DOHH2 (cell line): ENCODE measurements at regions not wholly inside any gene's neighbourhood (a gene's known extent, or its start where the extent isn't known, plus 50 kb on each side); places are given as distances from the start of the nearest gene placed in this dataset.

Source experiments
- H3F3A ChIP-seq: fragments of 200-600 bp; sonication (generic), shearing (Covaris generic); 2 replicates; pipeline ENCODE4 v1.6.0; 2016; ENCODE audit warnings: antibody characterized with exemption, mild to moderate bottlenecking; ENCODE audit not compliant: control insufficient read depth, insufficient read depth
- H3K27ac ChIP-seq: fragments of 200-600 bp; sonication (generic); 2 replicates; pipeline ENCODE4 v1.5.1; 2014; ENCODE audit warnings: low read depth, mild to moderate bottlenecking, low read length, moderate library complexity
- H3K27me3 ChIP-seq: fragments of 200-600 bp; sonication (generic); 2 replicates; pipeline ENCODE4 v1.6.1; 2014; ENCODE audit warnings: mild to moderate bottlenecking, low read length, mixed read lengths; ENCODE audit not compliant: control insufficient read depth
- H3K36me3 ChIP-seq: fragments of 200-600 bp; sonication (generic); 2 replicates; pipeline ENCODE4 v1.6.1; 2014; ENCODE audit warnings: mild to moderate bottlenecking, low read length, moderate library complexity, mixed read lengths; ENCODE audit not compliant: control insufficient read depth
- H3K4me1 ChIP-seq: fragments of 200-600 bp; sonication (generic); 2 replicates; pipeline ENCODE4 v1.6.1; 2014; ENCODE audit warnings: mild to moderate bottlenecking, low read length, mixed read lengths; ENCODE audit not compliant: control insufficient read depth
- H3K4me2 ChIP-seq: fragments of 200-600 bp; sonication (generic); 2 replicates; pipeline ENCODE4 v1.6.0; 2014; ENCODE audit warnings: mild to moderate bottlenecking, low read length, moderate library complexity
- H3K4me3 ChIP-seq: fragments of 200-600 bp; sonication (generic); 2 replicates; pipeline ENCODE4 v1.5.1; 2014; ENCODE audit warnings: mild to moderate bottlenecking, low read length, mixed read lengths
- H3K79me2 ChIP-seq: fragments of 200-600 bp; sonication (generic); 2 replicates; pipeline ENCODE4 v1.6.1; 2014; ENCODE audit warnings: mild to moderate bottlenecking, low read length, mixed read lengths; ENCODE audit not compliant: control insufficient read depth
- H3K9me2 ChIP-seq: fragments of 200-600 bp; sonication (generic); replicated peaks from 2 replicates; pipeline ENCODE4 v1.6.1; 2014; ENCODE audit warnings: mild to moderate bottlenecking, low read length, mixed read lengths; ENCODE audit not compliant: control insufficient read depth
- H3K9me3 ChIP-seq: fragments of 200-600 bp; sonication (generic); 2 replicates; pipeline ENCODE4 v1.6.1; 2014; ENCODE audit warnings: antibody characterized with exemption, low read length, mixed read lengths; ENCODE audit not compliant: control insufficient read depth, insufficient read depth
- H4K20me1 ChIP-seq: fragments of 200-600 bp; sonication (generic); 2 replicates; pipeline ENCODE4 v1.6.0; 2014; ENCODE audit warnings: low read depth, mild to moderate bottlenecking, antibody characterized with exemption, low read length, moderate library complexity; ENCODE audit not compliant: control insufficient read depth, insufficient read depth
- EZH2phosphoT487 ChIP-seq: fragments of 200-600 bp; sonication (generic); IDR thresholded peaks from 2 replicates; pipeline ENCODE4 v1.6.1; 2017; ENCODE audit warnings: borderline replicate concordance, mild to moderate bottlenecking, antibody characterized with exemption, low read length, moderate library complexity, mixed read lengths
- TF ChIP-seq, protein P1 (sequence below): fragments of 200-600 bp; sonication (generic); IDR thresholded peaks from one replicate; pipeline ENCODE4 v1.5.1; 2014; ENCODE audit warnings: antibody characterized with exemption, mild to moderate bottlenecking, low read depth, low read length; ENCODE audit not compliant: poor library complexity, severe bottlenecking

DNA sequence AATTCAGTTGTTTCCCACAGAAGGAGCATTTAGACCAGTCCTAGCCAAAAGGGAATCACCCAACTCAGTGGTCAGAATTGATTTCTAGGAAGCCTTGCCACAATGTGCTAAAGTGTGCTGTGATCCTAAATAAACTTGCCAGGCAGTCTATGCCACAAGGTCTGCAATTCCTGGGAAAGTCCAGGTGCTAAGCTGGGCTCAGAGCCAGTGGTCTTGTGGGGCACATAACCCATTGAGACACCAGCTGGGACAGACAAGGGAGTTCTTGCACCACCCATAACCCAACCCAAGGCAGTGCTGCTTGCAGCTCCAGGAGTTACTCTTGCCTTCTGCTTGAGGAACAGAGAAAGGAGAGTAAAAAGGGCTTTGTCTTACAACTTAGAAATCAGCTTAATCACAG, 489.5 kb upstream of the SPRY2 start:
- Histone ChIP-seq H3K36me3 (no peaks in the 10 kb centered on the region), H3F3A (no peaks in the 10 kb centered on the region), H3K27me3 (no peaks in the 10 kb centered on the region), H3K4me2 (no peak overlapping the region), H3K4me1 (no peaks in the 10 kb centered on the region), H3K4me3 (no peak overlapping the region), H4K20me1 (no peaks in the 10 kb centered on the region), H3K79me2 (no peaks in the 10 kb centered on the region), H3K9me3 (no peaks in the 10 kb centered on the region), H3K27ac (no peak overlapping the region), H3K9me2 (no peaks in the 10 kb centered on the region)
- TF ChIP-seq EZH2phosphoT487 = no peak
- TF ChIP-seq, protein P1, sequence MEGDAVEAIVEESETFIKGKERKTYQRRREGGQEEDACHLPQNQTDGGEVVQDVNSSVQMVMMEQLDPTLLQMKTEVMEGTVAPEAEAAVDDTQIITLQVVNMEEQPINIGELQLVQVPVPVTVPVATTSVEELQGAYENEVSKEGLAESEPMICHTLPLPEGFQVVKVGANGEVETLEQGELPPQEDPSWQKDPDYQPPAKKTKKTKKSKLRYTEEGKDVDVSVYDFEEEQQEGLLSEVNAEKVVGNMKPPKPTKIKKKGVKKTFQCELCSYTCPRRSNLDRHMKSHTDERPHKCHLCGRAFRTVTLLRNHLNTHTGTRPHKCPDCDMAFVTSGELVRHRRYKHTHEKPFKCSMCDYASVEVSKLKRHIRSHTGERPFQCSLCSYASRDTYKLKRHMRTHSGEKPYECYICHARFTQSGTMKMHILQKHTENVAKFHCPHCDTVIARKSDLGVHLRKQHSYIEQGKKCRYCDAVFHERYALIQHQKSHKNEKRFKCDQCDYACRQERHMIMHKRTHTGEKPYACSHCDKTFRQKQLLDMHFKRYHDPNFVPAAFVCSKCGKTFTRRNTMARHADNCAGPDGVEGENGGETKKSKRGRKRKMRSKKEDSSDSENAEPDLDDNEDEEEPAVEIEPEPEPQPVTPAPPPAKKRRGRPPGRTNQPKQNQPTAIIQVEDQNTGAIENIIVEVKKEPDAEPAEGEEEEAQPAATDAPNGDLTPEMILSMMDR = no peak

DNA sequence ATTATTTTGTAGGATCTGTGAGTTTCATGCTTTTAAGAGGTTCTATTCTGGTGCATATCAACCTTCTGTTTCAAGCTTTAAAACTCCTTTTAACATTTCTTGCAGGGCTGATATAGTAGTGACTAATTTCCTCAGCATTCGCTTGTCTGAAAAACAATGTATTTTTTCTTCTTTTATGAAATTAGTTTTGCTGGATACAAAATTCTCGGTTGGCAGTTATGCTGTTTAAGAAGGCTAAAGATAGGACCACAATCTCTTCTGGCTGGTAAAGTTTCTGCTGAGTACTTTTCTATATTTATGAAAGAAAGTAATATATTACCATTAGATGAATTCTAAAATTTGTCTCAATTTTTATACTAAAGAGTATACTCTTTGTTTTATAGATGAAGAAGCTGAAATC, 487.8 kb upstream of the SPRY2 start:
- no peaks in the 10 kb centered on the region for H3K4me1 ChIP-seq
- no peak overlapping the region for H3K4me2 ChIP-seq
- no peak overlapping the region for H3K4me3 ChIP-seq
- TF ChIP-seq, protein P1 = no peak
- TF ChIP-seq EZH2phosphoT487 = no peak
- no peaks in the 10 kb centered on the region for H3K36me3 ChIP-seq
- no peaks in the 10 kb centered on the region for H3K9me3 ChIP-seq
- no peaks in the 10 kb centered on the region for H3K79me2 ChIP-seq
- no peaks in the 10 kb centered on the region for H4K20me1 ChIP-seq
- no peaks in the 10 kb centered on the region for H3F3A ChIP-seq
- H3K27ac ChIP-seq = no peak overlapping the region
- H3K27me3 ChIP-seq = no peaks in the 10 kb centered on the region
- H3K9me2 ChIP-seq = no peaks in the 10 kb centered on the region

DNA sequence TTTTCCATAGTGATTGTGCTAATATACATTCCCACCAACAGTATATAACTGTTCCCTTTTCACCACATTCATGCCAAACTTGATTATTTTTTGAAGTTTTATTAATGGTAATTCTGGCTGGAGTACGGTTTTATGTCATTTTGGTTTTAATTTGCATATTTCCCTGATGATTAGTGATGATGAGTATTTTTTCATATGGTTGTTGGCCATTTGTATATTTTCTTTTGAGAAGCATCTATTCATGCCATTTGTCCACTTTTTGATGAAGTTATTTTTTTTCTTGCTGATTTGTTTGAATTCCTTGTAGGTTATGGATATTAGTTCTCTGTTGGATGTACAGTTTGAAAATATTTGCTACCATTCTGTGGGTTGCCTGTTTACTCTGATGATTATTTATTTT, 484.4 kb upstream of the SPRY2 start:
- H3F3A ChIP-seq = no peaks in the 10 kb centered on the region
- no peak overlapping the region for H3K27ac ChIP-seq

More for the DNA sequence above, 484.4 kb upstream of the SPRY2 start:
- Histone ChIP-seq H3K9me3 (no peaks in the 10 kb centered on the region), H4K20me1 (no peaks in the 10 kb centered on the region), H3K4me3 (no peak overlapping the region), H3K9me2 (no peaks in the 10 kb centered on the region), H3K79me2 (no peaks in the 10 kb centered on the region), H3K4me1 (no peaks in the 10 kb centered on the region), H3K4me2 (no peak overlapping the region), H3K27me3 (no peaks in the 10 kb centered on the region), H3K36me3 (no peaks in the 10 kb centered on the region)
- no peak for TF ChIP-seq EZH2phosphoT487
- TF ChIP-seq, protein P1 = no peak
